ENCODE measurements at regions not wholly inside any gene's neighbourhood (a gene's known extent, or its start where the extent isn't known, plus 50 kb on each side); places are given as distances from the start of the nearest gene placed in this dataset.

DNA sequence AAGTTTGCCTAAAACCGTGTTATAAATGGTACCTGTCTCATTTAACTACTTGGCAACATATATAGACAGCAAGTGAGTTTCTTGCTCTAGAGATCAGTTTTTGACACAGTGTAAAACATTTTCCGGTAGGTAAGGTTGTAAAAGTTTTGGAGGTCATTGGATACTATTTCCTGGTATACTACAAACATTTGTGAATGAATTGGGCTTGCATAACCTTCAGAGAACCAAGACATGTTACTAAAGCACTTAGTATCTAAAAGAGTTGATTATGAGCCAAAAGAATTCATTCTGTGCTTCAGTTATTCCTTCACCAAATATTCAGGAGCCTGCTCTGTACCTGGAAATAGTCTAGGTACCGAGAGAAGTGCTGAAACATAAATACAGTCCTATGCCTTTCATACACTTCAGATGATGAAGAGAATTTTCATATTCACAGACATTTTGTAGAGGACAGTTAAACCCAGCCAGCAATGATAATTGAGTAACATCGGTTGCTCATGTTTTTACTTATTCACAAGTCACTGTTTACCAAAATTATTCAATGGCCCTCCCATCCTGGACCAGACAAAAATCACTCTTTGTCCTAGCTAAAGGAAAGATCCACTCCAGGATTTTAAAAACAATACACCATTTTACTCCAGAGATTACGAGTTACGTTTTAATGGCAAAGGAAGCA is 319.4 kb upstream of the RBMS1 start (continued):
- TF ChIP-seq, protein P1, sequence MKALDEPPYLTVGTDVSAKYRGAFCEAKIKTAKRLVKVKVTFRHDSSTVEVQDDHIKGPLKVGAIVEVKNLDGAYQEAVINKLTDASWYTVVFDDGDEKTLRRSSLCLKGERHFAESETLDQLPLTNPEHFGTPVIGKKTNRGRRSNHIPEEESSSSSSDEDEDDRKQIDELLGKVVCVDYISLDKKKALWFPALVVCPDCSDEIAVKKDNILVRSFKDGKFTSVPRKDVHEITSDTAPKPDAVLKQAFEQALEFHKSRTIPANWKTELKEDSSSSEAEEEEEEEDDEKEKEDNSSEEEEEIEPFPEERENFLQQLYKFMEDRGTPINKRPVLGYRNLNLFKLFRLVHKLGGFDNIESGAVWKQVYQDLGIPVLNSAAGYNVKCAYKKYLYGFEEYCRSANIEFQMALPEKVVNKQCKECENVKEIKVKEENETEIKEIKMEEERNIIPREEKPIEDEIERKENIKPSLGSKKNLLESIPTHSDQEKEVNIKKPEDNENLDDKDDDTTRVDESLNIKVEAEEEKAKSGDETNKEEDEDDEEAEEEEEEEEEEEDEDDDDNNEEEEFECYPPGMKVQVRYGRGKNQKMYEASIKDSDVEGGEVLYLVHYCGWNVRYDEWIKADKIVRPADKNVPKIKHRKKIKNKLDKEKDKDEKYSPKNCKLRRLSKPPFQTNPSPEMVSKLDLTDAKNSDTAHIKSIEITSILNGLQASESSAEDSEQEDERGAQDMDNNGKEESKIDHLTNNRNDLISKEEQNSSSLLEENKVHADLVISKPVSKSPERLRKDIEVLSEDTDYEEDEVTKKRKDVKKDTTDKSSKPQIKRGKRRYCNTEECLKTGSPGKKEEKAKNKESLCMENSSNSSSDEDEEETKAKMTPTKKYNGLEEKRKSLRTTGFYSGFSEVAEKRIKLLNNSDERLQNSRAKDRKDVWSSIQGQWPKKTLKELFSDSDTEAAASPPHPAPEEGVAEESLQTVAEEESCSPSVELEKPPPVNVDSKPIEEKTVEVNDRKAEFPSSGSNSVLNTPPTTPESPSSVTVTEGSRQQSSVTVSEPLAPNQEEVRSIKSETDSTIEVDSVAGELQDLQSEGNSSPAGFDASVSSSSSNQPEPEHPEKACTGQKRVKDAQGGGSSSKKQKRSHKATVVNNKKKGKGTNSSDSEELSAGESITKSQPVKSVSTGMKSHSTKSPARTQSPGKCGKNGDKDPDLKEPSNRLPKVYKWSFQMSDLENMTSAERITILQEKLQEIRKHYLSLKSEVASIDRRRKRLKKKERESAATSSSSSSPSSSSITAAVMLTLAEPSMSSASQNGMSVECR (CRISPR knock-in tag; IDR thresholded peaks at IDR 0.05; ENCODE audit: borderline replicate concordance) = no peak
- TF ChIP-seq FOXK1 (CRISPR knock-in tag; IDR thresholded peaks at IDR 0.05) (no peak), CBFB (CRISPR knock-in tag; IDR thresholded peaks at IDR 0.05; ENCODE audit: low read depth) (no peak), FOXJ3 (CRISPR knock-in tag; IDR thresholded peaks at IDR 0.05; ENCODE audit: borderline replicate concordance) (no peak)
- TF ChIP-seq, protein P2, sequence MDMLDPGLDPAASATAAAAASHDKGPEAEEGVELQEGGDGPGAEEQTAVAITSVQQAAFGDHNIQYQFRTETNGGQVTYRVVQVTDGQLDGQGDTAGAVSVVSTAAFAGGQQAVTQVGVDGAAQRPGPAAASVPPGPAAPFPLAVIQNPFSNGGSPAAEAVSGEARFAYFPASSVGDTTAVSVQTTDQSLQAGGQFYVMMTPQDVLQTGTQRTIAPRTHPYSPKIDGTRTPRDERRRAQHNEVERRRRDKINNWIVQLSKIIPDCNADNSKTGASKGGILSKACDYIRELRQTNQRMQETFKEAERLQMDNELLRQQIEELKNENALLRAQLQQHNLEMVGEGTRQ (CRISPR knock-in tag; IDR thresholded peaks at IDR 0.05) = no peak
- TF ChIP-seq, protein P3, sequence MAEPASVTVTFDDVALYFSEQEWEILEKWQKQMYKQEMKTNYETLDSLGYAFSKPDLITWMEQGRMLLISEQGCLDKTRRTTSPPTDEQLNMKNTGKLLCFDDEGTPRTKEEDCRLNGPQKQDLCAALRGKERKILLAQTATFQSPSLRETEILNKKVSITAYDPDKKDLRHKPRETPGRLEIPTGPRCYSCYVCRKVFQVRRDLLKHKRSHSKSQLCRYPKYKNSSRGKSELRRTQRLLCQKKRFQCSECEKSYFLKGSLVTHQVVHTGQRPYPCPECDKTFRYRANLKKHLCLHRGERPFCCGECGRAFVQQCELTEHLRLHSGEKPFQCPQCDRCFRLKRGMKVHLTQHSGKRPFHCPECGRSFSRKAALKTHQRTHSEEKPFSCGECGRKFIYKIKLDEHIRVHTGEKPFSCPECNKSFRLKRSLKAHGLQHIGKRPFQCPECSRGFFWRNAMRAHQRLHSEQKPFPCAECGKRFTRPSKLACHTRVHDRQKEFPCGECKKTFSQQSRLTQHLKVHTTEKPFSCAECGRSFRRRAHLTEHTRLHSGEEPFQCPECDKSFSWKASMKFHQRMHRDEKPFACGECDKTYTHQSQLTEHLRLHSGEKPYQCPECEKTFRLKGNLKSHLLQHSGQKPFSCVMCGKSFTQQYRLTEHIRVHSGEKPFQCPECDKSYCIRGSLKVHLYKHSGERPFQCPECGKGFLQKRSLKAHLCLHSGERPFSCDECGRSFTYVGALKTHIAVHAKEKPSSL (CRISPR knock-in tag; conservative IDR thresholded peaks at IDR 0.05) = no peak
- TF ChIP-seq, protein P4, sequence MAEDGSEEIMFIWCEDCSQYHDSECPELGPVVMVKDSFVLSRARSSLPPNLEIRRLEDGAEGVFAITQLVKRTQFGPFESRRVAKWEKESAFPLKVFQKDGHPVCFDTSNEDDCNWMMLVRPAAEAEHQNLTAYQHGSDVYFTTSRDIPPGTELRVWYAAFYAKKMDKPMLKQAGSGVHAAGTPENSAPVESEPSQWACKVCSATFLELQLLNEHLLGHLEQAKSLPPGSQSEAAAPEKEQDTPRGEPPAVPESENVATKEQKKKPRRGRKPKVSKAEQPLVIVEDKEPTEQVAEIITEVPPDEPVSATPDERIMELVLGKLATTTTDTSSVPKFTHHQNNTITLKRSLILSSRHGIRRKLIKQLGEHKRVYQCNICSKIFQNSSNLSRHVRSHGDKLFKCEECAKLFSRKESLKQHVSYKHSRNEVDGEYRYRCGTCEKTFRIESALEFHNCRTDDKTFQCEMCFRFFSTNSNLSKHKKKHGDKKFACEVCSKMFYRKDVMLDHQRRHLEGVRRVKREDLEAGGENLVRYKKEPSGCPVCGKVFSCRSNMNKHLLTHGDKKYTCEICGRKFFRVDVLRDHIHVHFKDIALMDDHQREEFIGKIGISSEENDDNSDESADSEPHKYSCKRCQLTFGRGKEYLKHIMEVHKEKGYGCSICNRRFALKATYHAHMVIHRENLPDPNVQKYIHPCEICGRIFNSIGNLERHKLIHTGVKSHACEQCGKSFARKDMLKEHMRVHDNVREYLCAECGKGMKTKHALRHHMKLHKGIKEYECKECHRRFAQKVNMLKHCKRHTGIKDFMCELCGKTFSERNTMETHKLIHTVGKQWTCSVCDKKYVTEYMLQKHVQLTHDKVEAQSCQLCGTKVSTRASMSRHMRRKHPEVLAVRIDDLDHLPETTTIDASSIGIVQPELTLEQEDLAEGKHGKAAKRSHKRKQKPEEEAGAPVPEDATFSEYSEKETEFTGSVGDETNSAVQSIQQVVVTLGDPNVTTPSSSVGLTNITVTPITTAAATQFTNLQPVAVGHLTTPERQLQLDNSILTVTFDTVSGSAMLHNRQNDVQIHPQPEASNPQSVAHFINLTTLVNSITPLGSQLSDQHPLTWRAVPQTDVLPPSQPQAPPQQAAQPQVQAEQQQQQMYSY (CRISPR knock-in tag; IDR thresholded peaks at IDR 0.05) = no peak
- TF ChIP-seq, protein P5, sequence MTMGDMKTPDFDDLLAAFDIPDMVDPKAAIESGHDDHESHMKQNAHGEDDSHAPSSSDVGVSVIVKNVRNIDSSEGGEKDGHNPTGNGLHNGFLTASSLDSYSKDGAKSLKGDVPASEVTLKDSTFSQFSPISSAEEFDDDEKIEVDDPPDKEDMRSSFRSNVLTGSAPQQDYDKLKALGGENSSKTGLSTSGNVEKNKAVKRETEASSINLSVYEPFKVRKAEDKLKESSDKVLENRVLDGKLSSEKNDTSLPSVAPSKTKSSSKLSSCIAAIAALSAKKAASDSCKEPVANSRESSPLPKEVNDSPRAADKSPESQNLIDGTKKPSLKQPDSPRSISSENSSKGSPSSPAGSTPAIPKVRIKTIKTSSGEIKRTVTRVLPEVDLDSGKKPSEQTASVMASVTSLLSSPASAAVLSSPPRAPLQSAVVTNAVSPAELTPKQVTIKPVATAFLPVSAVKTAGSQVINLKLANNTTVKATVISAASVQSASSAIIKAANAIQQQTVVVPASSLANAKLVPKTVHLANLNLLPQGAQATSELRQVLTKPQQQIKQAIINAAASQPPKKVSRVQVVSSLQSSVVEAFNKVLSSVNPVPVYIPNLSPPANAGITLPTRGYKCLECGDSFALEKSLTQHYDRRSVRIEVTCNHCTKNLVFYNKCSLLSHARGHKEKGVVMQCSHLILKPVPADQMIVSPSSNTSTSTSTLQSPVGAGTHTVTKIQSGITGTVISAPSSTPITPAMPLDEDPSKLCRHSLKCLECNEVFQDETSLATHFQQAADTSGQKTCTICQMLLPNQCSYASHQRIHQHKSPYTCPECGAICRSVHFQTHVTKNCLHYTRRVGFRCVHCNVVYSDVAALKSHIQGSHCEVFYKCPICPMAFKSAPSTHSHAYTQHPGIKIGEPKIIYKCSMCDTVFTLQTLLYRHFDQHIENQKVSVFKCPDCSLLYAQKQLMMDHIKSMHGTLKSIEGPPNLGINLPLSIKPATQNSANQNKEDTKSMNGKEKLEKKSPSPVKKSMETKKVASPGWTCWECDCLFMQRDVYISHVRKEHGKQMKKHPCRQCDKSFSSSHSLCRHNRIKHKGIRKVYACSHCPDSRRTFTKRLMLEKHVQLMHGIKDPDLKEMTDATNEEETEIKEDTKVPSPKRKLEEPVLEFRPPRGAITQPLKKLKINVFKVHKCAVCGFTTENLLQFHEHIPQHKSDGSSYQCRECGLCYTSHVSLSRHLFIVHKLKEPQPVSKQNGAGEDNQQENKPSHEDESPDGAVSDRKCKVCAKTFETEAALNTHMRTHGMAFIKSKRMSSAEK (CRISPR knock-in tag; IDR thresholded peaks at IDR 0.05; ENCODE audit: borderline replicate concordance) = no peak

DNA sequence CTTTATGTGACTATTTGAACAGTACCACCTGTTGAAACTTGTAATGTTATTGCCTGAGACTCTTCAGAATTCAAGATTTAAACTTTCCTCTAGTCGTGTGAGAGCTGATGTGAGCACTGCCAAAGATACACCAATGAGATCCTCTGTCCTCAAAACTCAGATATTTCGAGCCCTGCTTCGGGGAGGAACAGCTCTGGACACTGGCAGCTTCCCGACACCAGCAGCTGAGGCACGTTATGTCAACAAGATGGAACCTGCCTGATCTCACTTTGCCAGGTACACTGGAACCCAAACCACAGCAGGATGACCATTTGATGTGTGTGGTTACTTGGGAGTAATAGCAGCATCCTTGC is 319.9 kb upstream of the RBMS1 start:
- H3K4me1 Mint-ChIP-seq = no peaks in the 10 kb centered on the region
- POLR2A ChIA-PET = no interaction called here
- H3K4me3 Mint-ChIP-seq = no peak overlapping the region
- no peak for ATAC-seq
- no peaks in the 10 kb centered on the region for H3K27me3 Mint-ChIP-seq (ENCODE audit: low read depth)
- peaks cover 3% of the 10 kb centered on the region; the same call in 1 of the 2 replicates for H3K9me3 Mint-ChIP-seq
- no peaks in the 10 kb centered on the region for H3K36me3 Mint-ChIP-seq
- H3K27ac Mint-ChIP-seq = no peak overlapping the region
- CTCF ChIA-PET = no interaction called here
- DNase-seq (ENCODE audit: low spot score) = no peak
- TF ChIP-seq TCF7 (CRISPR knock-in tag; IDR thresholded peaks at IDR 0.05; ENCODE audit: low read depth) (no peak), ETV6 (CRISPR knock-in tag; IDR thresholded peaks at IDR 0.05) (no peak), ZNF317 (CRISPR knock-in tag; IDR thresholded peaks at IDR 0.05; ENCODE audit: borderline replicate concordance, low read depth) (no peak), TEAD4 (CRISPR knock-in tag; IDR thresholded peaks at IDR 0.05) (no peak), ESRRA (CRISPR knock-in tag; IDR thresholded peaks at IDR 0.05; ENCODE audit: borderline replicate concordance) (no peak), TP53 (CRISPR knock-in tag; IDR thresholded peaks at IDR 0.05) (no peak), SMAD4 (CRISPR knock-in tag; IDR thresholded peaks at IDR 0.05) (no peak)
- TF ChIP-seq, protein P6, sequence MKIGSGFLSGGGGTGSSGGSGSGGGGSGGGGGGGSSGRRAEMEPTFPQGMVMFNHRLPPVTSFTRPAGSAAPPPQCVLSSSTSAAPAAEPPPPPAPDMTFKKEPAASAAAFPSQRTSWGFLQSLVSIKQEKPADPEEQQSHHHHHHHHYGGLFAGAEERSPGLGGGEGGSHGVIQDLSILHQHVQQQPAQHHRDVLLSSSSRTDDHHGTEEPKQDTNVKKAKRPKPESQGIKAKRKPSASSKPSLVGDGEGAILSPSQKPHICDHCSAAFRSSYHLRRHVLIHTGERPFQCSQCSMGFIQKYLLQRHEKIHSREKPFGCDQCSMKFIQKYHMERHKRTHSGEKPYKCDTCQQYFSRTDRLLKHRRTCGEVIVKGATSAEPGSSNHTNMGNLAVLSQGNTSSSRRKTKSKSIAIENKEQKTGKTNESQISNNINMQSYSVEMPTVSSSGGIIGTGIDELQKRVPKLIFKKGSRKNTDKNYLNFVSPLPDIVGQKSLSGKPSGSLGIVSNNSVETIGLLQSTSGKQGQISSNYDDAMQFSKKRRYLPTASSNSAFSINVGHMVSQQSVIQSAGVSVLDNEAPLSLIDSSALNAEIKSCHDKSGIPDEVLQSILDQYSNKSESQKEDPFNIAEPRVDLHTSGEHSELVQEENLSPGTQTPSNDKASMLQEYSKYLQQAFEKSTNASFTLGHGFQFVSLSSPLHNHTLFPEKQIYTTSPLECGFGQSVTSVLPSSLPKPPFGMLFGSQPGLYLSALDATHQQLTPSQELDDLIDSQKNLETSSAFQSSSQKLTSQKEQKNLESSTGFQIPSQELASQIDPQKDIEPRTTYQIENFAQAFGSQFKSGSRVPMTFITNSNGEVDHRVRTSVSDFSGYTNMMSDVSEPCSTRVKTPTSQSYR (CRISPR knock-in tag; IDR thresholded peaks at IDR 0.05) = no peak
